DOHH2 (cell line): ENCODE measurements at regions not wholly inside any gene's neighbourhood (a gene's known extent, or its start where the extent isn't known, plus 50 kb on each side); places are given as distances from the start of the nearest gene placed in this dataset.

Experiments
- H3F3A ChIP-seq: fragments of 200-600 bp; sonication (generic), shearing (Covaris generic); 2 replicates; pipeline ENCODE4 v1.6.0; 2016; ENCODE audit warnings: antibody characterized with exemption, mild to moderate bottlenecking; ENCODE audit not compliant: control insufficient read depth, insufficient read depth
- H3K27ac ChIP-seq: fragments of 200-600 bp; sonication (generic); 2 replicates; pipeline ENCODE4 v1.5.1; 2014; ENCODE audit warnings: low read depth, mild to moderate bottlenecking, low read length, moderate library complexity
- H3K27me3 ChIP-seq: fragments of 200-600 bp; sonication (generic); 2 replicates; pipeline ENCODE4 v1.6.1; 2014; ENCODE audit warnings: mild to moderate bottlenecking, low read length, mixed read lengths; ENCODE audit not compliant: control insufficient read depth
- H3K36me3 ChIP-seq: fragments of 200-600 bp; sonication (generic); 2 replicates; pipeline ENCODE4 v1.6.1; 2014; ENCODE audit warnings: mild to moderate bottlenecking, low read length, moderate library complexity, mixed read lengths; ENCODE audit not compliant: control insufficient read depth
- H3K4me1 ChIP-seq: fragments of 200-600 bp; sonication (generic); 2 replicates; pipeline ENCODE4 v1.6.1; 2014; ENCODE audit warnings: mild to moderate bottlenecking, low read length, mixed read lengths; ENCODE audit not compliant: control insufficient read depth
- H3K4me2 ChIP-seq: fragments of 200-600 bp; sonication (generic); 2 replicates; pipeline ENCODE4 v1.6.0; 2014; ENCODE audit warnings: mild to moderate bottlenecking, low read length, moderate library complexity
- H3K4me3 ChIP-seq: fragments of 200-600 bp; sonication (generic); 2 replicates; pipeline ENCODE4 v1.5.1; 2014; ENCODE audit warnings: mild to moderate bottlenecking, low read length, mixed read lengths
- H3K79me2 ChIP-seq: fragments of 200-600 bp; sonication (generic); 2 replicates; pipeline ENCODE4 v1.6.1; 2014; ENCODE audit warnings: mild to moderate bottlenecking, low read length, mixed read lengths; ENCODE audit not compliant: control insufficient read depth
- H3K9me2 ChIP-seq: fragments of 200-600 bp; sonication (generic); replicated peaks from 2 replicates; pipeline ENCODE4 v1.6.1; 2014; ENCODE audit warnings: mild to moderate bottlenecking, low read length, mixed read lengths; ENCODE audit not compliant: control insufficient read depth
- H3K9me3 ChIP-seq: fragments of 200-600 bp; sonication (generic); 2 replicates; pipeline ENCODE4 v1.6.1; 2014; ENCODE audit warnings: antibody characterized with exemption, low read length, mixed read lengths; ENCODE audit not compliant: control insufficient read depth, insufficient read depth
- H4K20me1 ChIP-seq: fragments of 200-600 bp; sonication (generic); 2 replicates; pipeline ENCODE4 v1.6.0; 2014; ENCODE audit warnings: low read depth, mild to moderate bottlenecking, antibody characterized with exemption, low read length, moderate library complexity; ENCODE audit not compliant: control insufficient read depth, insufficient read depth
- EZH2phosphoT487 ChIP-seq: fragments of 200-600 bp; sonication (generic); IDR thresholded peaks from 2 replicates; pipeline ENCODE4 v1.6.1; 2017; ENCODE audit warnings: borderline replicate concordance, mild to moderate bottlenecking, antibody characterized with exemption, low read length, moderate library complexity, mixed read lengths
- TF ChIP-seq, protein P1 (sequence below): fragments of 200-600 bp; sonication (generic); IDR thresholded peaks from one replicate; pipeline ENCODE4 v1.5.1; 2014; ENCODE audit warnings: antibody characterized with exemption, mild to moderate bottlenecking, low read depth, low read length; ENCODE audit not compliant: poor library complexity, severe bottlenecking

DNA sequence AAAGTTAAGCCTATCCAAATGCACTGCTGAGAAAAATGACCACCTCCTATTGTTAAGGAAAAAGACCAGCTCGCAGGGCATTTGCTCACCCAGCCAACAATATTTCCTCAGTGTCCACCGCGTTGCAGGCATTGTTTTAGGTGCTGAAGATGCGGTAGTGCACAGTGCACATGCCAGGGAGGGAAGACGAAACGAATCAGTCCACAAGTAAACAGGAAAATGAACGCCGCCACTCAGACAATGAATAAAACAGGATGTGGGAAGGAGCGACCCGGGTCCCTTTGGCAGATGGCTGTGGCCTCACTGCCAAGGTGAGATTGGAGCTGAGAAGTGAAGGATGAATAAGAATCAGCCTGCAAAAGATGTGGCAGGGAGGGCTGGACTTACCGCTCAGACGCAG lies 249.2 kb downstream of the FOXL1 start:
- H3F3A ChIP-seq = no peaks in the 10 kb centered on the region
- no peaks in the 10 kb centered on the region for H3K9me2 ChIP-seq
- H3K36me3 ChIP-seq = no peaks in the 10 kb centered on the region
- no peak overlapping the region for H3K4me2 ChIP-seq
- no peak overlapping the region for H3K4me3 ChIP-seq
- H3K27me3 ChIP-seq = peaks cover 7% of the 10 kb centered on the region
- H3K79me2 ChIP-seq = no peaks in the 10 kb centered on the region
- TF ChIP-seq EZH2phosphoT487 = no peak
- TF ChIP-seq, protein P1, sequence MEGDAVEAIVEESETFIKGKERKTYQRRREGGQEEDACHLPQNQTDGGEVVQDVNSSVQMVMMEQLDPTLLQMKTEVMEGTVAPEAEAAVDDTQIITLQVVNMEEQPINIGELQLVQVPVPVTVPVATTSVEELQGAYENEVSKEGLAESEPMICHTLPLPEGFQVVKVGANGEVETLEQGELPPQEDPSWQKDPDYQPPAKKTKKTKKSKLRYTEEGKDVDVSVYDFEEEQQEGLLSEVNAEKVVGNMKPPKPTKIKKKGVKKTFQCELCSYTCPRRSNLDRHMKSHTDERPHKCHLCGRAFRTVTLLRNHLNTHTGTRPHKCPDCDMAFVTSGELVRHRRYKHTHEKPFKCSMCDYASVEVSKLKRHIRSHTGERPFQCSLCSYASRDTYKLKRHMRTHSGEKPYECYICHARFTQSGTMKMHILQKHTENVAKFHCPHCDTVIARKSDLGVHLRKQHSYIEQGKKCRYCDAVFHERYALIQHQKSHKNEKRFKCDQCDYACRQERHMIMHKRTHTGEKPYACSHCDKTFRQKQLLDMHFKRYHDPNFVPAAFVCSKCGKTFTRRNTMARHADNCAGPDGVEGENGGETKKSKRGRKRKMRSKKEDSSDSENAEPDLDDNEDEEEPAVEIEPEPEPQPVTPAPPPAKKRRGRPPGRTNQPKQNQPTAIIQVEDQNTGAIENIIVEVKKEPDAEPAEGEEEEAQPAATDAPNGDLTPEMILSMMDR = no peak
- H3K9me3 ChIP-seq = no peaks in the 10 kb centered on the region
- H3K27ac ChIP-seq = no peak overlapping the region
- no peaks in the 10 kb centered on the region; the same call in 1 of the 2 replicates for H4K20me1 ChIP-seq
- H3K4me1 ChIP-seq = no peaks in the 10 kb centered on the region

DNA sequence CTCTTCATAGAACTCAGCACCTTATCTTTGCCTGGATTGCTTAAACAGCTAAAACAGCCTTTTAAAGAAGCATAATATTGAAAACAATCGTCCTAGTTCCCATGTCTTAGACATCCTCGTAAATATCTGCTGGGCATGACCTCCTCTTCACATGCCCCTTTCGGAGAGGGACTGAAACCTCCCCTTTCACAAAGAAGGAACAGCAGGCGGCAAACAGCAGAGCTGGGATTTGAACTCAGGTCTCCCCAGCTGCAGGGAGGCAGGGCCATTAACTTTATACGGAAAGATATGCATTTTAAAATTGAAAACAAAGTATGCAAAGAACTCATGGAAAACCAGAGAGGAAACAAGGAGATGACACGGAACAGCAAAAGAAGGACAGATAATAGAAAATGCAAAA lies 249.9 kb downstream of the FOXL1 start:
- Histone ChIP-seq H3K27ac (no peak overlapping the region), H3K4me3 (no peak overlapping the region), H3K27me3 (peaks cover 7% of the 10 kb centered on the region), H4K20me1 (no peaks in the 10 kb centered on the region; the same call in 1 of the 2 replicates), H3K79me2 (no peaks in the 10 kb centered on the region), H3K9me2 (no peaks in the 10 kb centered on the region), H3K4me1 (no peaks in the 10 kb centered on the region), H3K9me3 (no peaks in the 10 kb centered on the region), H3K36me3 (no peaks in the 10 kb centered on the region), H3K4me2 (no peak overlapping the region), H3F3A (no peaks in the 10 kb centered on the region)
- TF ChIP-seq, protein P1 = no peak
- TF ChIP-seq EZH2phosphoT487 = no peak

DNA sequence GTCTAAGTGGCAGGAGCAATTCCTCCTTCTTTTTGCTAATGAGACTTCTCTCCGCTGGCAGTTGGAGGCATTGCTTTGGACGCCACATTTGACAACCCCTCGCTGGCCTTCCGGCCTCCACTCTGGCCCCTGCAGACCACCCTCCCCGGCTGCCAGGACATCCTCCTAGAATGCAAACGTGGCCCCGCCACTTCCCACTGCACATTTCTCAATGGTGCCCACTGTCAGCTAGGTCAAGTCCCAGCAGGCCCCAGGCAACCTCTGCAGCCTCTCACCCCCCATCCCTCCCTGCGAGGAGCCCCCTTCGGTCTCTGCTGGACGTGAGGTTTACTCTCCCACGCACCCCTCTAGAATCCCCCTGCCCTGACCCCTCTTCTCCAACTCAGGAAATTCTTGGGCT lies 250.3 kb downstream of the FOXL1 start:
- H3K4me1 ChIP-seq = no peaks in the 10 kb centered on the region
- peaks cover 7% of the 10 kb centered on the region for H3K27me3 ChIP-seq
- H3K79me2 ChIP-seq = no peaks in the 10 kb centered on the region

More for the DNA sequence above, 250.3 kb downstream of the FOXL1 start:
- H3K4me3 ChIP-seq = no peak overlapping the region
- H3K36me3 ChIP-seq = no peaks in the 10 kb centered on the region
- H4K20me1 ChIP-seq = no peaks in the 10 kb centered on the region; the same call in 1 of the 2 replicates
- H3K9me3 ChIP-seq = no peaks in the 10 kb centered on the region
- H3F3A ChIP-seq = no peaks in the 10 kb centered on the region
- TF ChIP-seq EZH2phosphoT487 = no peak
- TF ChIP-seq, protein P1 = no peak
- H3K4me2 ChIP-seq = no peak overlapping the region
- no peaks in the 10 kb centered on the region for H3K9me2 ChIP-seq
- H3K27ac ChIP-seq = no peak overlapping the region
